GM12874 (cell line): ENCODE measurements at regions not wholly inside any gene's neighbourhood (a gene's known extent, or its start where the extent isn't known, plus 50 kb on each side); places are given as distances from the start of the nearest gene placed in this dataset.

ENCODE experiments used
- CTCF ChIP-seq: IDR thresholded peaks from 2 replicates; pipeline ENCODE4 v1.5.1; 2011; ENCODE audit warnings: low read depth, mild to moderate bottlenecking, control low read depth, low read length, moderate library complexity; ENCODE audit not compliant: insufficient read depth

DNA sequence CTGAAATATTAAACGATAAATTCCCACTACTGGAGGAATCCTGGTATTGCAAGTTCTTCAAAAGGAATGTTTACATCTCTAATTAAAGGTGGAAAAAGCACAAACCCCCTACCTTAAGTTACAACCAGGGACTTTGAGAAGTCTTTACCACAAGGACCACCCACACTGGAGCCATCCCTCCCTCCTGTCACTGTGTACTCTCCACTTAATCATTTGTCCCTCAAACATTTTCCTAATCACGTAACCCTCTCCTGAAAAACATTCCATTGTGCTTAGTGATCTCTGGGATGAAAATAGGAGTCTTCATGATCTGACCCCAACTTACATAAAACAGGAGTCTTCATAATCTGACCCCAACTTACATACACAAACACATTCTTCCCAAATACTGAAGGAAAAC, 85.7 kb downstream of the SUCLG1 start:
- TF ChIP-seq CTCF, result no peak

DNA sequence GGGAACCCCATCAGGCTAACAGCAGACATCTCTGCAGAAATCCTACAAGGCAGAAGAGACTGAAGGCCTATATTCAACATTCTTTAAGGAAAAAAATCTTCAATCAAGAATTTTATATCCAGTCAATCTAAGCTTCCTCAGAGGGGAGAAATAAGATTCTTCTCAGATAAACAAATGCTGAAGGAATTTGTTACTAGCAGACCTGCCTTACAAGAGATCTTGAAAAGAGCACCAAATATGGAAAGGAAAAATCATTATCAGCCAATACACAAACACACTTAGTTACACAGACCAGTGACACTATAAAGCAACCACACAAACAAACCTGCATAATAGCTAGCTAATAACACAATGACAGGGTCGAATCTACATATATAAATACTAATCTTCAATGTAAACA, 96.5 kb downstream of the SUCLG1 start:
- no peak for TF ChIP-seq CTCF

- TF ChIP-seq CTCF, result no peak
These were observed 121.0 kb downstream of the SUCLG1 start for GRCh38 chr2:84338069-84338468.

DNA sequence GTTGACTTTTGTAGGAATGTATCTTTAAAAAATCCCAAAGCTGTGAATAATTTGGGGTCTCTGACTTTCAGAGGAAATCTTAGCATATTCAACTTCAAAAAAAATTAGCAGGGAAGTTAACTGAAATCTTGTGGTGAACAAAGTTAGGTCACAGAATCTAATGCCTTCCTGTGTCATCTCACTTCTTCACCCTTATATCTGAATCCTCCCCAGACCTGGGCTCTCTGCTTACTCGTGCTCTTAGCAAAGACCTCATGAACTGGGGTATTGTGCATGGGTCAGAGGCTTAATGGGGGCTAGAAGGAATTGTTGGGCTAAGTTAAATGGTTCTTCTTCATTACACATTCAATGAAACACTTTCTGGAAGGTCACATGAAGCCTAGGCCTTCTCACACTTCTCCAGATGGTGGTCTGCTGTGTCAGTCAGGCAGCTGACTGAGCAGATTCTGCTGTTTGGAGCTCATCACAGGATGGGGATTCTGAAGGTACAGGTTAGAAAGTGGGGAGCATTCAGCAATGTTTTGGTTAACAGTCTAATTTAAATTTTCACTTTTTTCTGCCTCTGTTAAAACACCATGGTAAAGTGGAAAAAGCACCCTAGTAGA, 131.3 kb downstream of the SUCLG1 start:
- TF ChIP-seq CTCF, result no peak

GRCh38 chr2:84326831-84327432, 132.1 kb downstream of the SUCLG1 start:
- no peak for TF ChIP-seq CTCF

GRCh38 chr2:84323890-84324289, 135.2 kb downstream of the SUCLG1 start:
- no peak for TF ChIP-seq CTCF

- no peak for TF ChIP-seq CTCF
These were observed 138.1 kb downstream of the SUCLG1 start for GRCh38 chr2:84320940-84321339.
